ENCODE measurements at regions not wholly inside any gene's neighbourhood (a gene's known extent, or its start where the extent isn't known, plus 50 kb on each side); places are given as distances from the start of the nearest gene placed in this dataset.

DNA sequence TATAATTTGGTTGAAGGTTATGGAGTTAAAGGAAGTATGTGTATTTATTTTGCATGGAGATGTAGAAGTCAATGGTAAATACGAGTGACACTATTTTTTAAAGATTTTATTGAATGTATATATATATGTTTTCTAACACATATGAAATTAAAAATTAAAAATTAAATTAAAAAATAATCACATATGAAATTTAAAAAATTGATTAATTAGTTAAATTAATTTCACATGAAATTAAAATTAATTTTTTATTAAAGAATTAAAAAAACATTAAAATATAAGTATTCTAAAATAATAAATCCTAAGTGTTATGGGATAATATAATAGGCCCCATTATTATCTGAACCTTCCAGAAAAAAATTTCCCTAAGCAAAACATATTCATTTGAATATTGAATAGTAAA lies 1163.5 kb downstream of the ARAP2 start:
- DNase-seq, result no peak

GRCh38 chr4:35087218-35087617 lies 1157.1 kb downstream of the ARAP2 start:
- DNase-seq, result peak in 1 of 2 experiments; percentile 14

GRCh38 chr4:35100932-35101331 lies 1143.4 kb downstream of the ARAP2 start:
- no peak for DNase-seq

DNA sequence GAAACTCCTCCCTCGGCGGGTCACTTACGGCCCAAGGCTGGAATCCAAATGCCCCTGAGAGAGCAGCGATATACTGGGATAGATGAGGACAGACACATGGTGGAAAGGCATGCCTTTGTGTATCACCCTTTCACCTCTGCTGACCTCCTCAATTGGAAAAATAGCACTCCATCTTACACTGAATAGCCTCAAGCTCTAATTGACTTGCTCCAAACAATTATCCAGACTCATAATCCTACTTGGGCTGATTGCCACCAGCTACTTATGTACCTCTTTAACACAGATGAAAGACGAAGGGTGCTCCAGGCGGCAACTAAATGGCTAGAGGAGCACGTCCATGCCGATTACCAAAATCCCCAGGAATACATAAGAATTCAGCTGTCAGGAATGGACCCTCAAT lies 1142.2 kb downstream of the ARAP2 start:
- DNase-seq, result no peak

- DNase-seq, result no peak
Observed at GRCh38 chr4:35105486-35105885, 1138.8 kb downstream of the ARAP2 start.

GRCh38 chr4:35106091-35106734 lies 1138.1 kb downstream of the ARAP2 start:
- DNase-seq, result no peak

DNA sequence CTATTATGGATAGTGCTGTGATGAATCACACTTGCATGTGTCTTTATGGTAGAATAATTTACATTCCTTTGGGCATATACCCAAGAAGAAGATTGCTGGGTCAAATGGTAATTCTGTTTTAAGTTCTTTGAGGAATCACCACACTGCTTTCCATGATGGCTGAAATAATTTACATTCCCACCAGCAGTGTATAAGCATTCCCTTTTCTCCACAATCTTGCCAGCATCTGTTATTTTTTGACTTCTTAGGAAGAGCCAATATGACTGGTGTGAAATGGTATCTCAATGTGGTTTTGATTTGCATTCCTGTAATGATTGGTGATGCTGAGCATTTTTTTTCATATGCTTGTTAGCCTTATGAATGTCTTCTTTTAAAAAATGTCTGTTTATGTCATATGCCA lies 1120.2 kb downstream of the ARAP2 start:
- DNase-seq, result no peak

GRCh38 chr4:35125995-35126712 lies 1118.2 kb downstream of the ARAP2 start:
- DNase-seq, result no peak

GRCh38 chr4:35138449-35138848 lies 1105.9 kb downstream of the ARAP2 start:
- no peak for DNase-seq

GRCh38 chr4:35147761-35148160 lies 1096.6 kb downstream of the ARAP2 start:
- no peak for DNase-seq

GRCh38 chr4:35151816-35152572 lies 1092.3 kb downstream of the ARAP2 start:
- peak in 1 of 2 experiments; percentile 4 for DNase-seq

DNA sequence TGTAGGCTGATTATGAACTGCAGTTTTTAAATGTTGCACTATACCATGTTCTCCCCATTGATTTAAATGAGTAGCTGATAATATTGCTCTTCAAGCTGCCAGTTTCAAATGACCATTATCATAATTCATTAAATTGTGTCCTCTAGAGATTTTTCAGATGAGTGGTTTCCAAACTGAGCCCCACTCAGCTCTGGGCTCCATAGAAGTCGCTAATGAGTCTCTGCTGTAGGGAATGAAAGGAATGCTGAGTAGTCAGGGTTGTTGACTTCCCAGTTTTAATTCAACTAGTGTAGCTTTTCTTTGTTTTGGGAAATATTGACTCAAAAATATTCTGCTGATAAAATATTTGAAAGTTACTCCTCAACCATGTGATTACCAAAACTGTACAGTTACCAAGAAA lies 1081.1 kb downstream of the ARAP2 start:
- DNase-seq, result no peak

GRCh38 chr4:35164063-35164462 lies 1080.3 kb downstream of the ARAP2 start:
- no peak for DNase-seq

DNA sequence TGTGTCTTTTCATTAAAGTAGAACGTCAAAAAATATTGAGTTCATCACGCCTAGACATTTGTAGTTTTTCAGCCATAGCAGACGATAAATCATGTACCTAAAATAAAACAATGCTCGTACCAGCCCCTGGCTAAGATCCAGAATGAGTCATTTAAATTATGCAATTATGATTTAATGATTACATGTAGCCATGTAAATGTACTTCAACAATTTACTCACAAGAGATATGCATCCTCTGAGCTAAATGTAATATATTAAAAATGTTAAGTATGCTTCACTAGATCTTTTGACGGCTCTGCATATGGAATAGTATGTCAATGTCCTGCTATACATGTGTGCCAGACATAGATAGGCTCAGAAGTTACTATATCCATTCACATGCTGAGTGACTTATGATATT lies 1077.8 kb downstream of the ARAP2 start:
- no peak for DNase-seq

DNA sequence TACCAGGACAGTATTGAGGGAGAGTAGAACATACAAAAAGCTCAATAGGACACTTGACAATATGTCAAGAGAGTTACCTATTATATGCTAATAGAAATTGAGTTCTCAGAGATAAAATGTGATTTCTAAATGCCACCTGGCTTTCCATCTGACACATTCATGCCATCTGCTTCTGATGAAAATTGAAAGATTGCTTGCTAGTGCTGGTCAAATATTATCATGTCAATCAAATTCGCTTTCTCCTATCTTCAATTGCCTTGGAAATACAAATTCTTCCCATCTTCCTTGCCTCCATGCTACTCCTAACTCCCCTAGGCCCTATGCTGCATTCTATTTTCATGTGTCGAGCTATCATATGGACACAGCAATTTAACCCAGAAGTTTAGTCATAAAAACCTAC lies 1076.9 kb downstream of the ARAP2 start:
- DNase-seq, result no peak

DNA sequence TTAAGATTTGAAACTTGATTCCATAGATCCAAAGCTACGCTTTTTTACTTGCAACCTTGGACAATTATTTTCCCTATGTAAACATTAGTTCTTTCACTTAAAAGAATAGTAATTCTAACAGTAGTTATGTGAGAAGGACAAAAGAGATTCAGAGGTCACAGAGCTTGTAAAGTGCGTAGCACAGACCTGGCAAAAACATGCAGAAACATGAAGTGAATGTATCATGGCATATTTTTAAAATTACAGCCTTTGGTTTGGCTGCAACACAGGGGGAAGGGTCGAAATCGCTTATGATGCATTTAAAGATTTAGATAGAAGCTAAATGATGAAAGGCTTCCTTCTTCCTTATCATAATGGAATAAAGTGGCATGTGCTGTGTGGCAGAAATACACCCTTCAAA lies 1068.8 kb downstream of the ARAP2 start:
- no peak for DNase-seq

GRCh38 chr4:35175894-35176293 lies 1068.4 kb downstream of the ARAP2 start:
- DNase-seq, result peak in 1 of 2 experiments; percentile 22

- no peak for DNase-seq
Observed at GRCh38 chr4:35182451-35182850, 1061.9 kb downstream of the ARAP2 start.

DNA sequence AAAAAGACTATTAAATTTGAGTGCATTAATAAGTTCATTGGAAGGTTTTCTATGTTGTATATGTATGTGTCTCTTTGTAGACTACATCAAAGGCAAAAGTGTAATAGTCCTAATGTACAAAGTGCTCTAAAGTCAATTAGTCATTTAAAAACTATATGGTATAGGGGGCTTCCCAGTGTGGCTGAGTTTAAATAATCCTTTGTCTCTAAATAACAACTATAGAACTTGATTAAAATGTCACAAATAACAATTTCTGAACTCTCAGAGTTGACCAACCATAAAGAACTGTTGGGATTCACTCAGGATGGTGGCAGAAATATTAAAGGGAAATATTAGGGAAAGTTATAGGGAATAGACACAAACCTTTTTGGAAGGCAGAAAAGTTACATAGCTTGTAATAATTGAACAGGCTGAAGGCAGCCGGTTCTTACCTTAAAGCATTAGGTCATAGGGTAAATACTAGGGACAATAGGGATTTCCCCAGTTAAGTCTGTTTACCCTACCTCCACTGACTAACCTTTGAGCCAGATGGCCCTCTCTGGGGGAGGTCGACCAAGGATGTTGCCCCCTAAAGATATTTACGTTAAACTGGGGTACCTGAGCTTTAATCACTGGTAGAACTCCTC lies 1054.2 kb downstream of the ARAP2 start:
- no peak for DNase-seq

DNA sequence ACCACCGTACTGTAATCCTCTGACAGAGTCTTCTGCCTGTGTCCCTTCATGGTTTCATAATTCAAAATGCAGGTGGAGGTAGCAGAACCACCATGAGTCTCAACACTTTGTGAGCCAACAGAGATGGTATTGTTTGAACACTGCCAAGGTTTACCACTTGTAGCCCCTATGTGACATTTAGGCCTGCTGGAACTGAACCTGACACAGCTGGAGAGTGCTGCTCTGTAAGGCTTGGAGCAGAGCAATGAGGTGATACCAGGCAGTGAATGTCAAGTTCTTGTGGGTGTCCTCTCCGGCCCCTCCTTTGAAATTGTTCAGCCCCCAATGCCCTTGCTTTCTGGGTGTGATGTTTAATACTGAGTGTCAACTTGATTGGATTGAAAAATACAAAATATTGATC lies 1042.9 kb downstream of the ARAP2 start:
- no peak for DNase-seq

GRCh38 chr4:35216636-35217035 lies 1027.7 kb downstream of the ARAP2 start:
- DNase-seq, result no peak

GRCh38 chr4:35217331-35217730 lies 1027.0 kb downstream of the ARAP2 start:
- no peak for DNase-seq

DNA sequence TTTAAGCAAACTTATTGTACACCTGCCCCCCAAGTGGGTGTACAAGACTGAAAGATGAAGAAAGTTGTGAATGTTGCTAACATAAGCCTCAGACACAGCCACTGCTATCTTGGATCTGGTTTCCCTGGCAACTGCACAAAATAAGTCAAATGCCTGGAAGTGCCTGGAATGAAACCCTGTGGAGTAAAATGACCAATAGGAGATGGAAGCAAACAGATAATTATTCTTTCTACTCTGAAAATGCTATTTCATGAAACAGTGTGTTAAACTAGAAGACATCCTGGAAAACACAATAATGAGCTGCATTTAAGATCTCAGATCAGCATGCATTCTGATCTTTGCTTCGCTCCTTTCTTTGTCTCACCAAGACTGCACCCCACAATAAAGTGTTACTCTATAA lies 1016.0 kb downstream of the ARAP2 start:
- DNase-seq, result no peak

GRCh38 chr4:35229021-35229420 lies 1015.3 kb downstream of the ARAP2 start:
- DNase-seq, result no peak

All from NCI-H446 (cell line).